ENCODE measurements at regions not wholly inside any gene's neighbourhood (a gene's known extent, or its start where the extent isn't known, plus 50 kb on each side); places are given as distances from the start of the nearest gene placed in this dataset.

- Mint-ChIP-seq H3K4me3 (no peak overlapping the region), H3K27ac (no peak overlapping the region), H3K4me1 (no peaks in the 10 kb centered on the region), H3K36me3 (no peaks in the 10 kb centered on the region), H3K9me3 (peaks cover 0 to 8% (median 0%) of the 10 kb centered on the region in 7 donors), H3K27me3 (ENCODE audit: low read depth in 3 of 3) (no peaks in the 10 kb centered on the region)
- intact Hi-C loops (cut with micrococcal nuclease) = no loop called here
- no peaks in the 10 kb centered on the region for H3K36me3 ChIP-seq (replicated peaks in 1 of 2; ENCODE audit: control insufficient read depth in 1 of 2, insufficient read depth in 2 of 2, low read length in 2 of 2)
- no peaks in the 10 kb centered on the region for H3K27me3 ChIP-seq (ENCODE audit: control insufficient read depth in 2 of 2, insufficient read depth in 2 of 2, low read length in 2 of 2)
- H3K27ac ChIP-seq (ENCODE audit: low read depth in 1 of 2, low read length in 2 of 2) = no peak overlapping the region
- DNase-seq = no peak
- no peak overlapping the region for H2AFZ ChIP-seq (ENCODE audit: insufficient read depth, low read depth, low read length, poor library complexity, severe bottlenecking)
- H4K20me1 ChIP-seq (ENCODE audit: insufficient read depth, low read length) = no peaks in the 10 kb centered on the region
- TF ChIP-seq CTCF (IDR thresholded peaks at IDR 0.05) = no peak
- no peak overlapping the region for H3K9ac ChIP-seq (ENCODE audit: insufficient read depth, low read length, poor library complexity, severe bottlenecking)
- no peak overlapping the region for H3K4me3 ChIP-seq (replicated peaks in 1 of 3; ENCODE audit: low read depth in 2 of 3, low read length in 3 of 3)
- H3K9me3 ChIP-seq (replicated peaks in 1 of 2; ENCODE audit: control insufficient read depth in 1 of 2, insufficient read depth in 1 of 2, low read length in 2 of 2) = no peaks in the 10 kb centered on the region
- H3K79me2 ChIP-seq (ENCODE audit: insufficient read depth, low read length) = no peaks in the 10 kb centered on the region
- no peaks in the 10 kb centered on the region for H3K4me1 ChIP-seq (ENCODE audit: control insufficient read depth in 1 of 2, insufficient read depth in 2 of 2, low read length in 2 of 2)
- no CpG with 5 or more reads among the region's 5 CpGs for WGBS (ENCODE audit: insufficient coverage)
- H3K4me2 ChIP-seq (replicated peaks; ENCODE audit: extremely low read depth, low read length, poor library complexity, severe bottlenecking) = no peak overlapping the region
Measured at GRCh38 chr10:53536322-53536721, 763.7 kb upstream of the MBL2 start.

GRCh38 chr10:53534428-53534827 lies 761.8 kb upstream of the MBL2 start:
- Mint-ChIP-seq H3K27me3 (ENCODE audit: low read depth in 3 of 3) (no peaks in the 10 kb centered on the region), H3K9me3 (peaks cover 0 to 8% (median 0%) of the 10 kb centered on the region in 7 donors), H3K27ac (no peak overlapping the region), H3K36me3 (no peaks in the 10 kb centered on the region), H3K4me3 (no peak overlapping the region), H3K4me1 (no peaks in the 10 kb centered on the region)
- Histone ChIP-seq H3K79me2 (ENCODE audit: insufficient read depth, low read length) (no peaks in the 10 kb centered on the region), H3K36me3 (replicated peaks in 1 of 2; ENCODE audit: control insufficient read depth in 1 of 2, insufficient read depth in 2 of 2, low read length in 2 of 2) (no peaks in the 10 kb centered on the region), H3K4me1 (ENCODE audit: control insufficient read depth in 1 of 2, insufficient read depth in 2 of 2, low read length in 2 of 2) (no peaks in the 10 kb centered on the region), H3K27me3 (ENCODE audit: control insufficient read depth in 2 of 2, insufficient read depth in 2 of 2, low read length in 2 of 2) (no peaks in the 10 kb centered on the region), H4K20me1 (ENCODE audit: insufficient read depth, low read length) (no peaks in the 10 kb centered on the region), H3K4me3 (replicated peaks in 1 of 3; ENCODE audit: low read depth in 2 of 3, low read length in 3 of 3) (no peak overlapping the region), H2AFZ (ENCODE audit: insufficient read depth, low read depth, low read length, poor library complexity, severe bottlenecking) (no peak overlapping the region), H3K9ac (ENCODE audit: insufficient read depth, low read length, poor library complexity, severe bottlenecking) (no peak overlapping the region), H3K4me2 (replicated peaks; ENCODE audit: extremely low read depth, low read length, poor library complexity, severe bottlenecking) (no peak overlapping the region), H3K9me3 (replicated peaks in 1 of 2; ENCODE audit: control insufficient read depth in 1 of 2, insufficient read depth in 1 of 2, low read length in 2 of 2) (no peaks in the 10 kb centered on the region), H3K27ac (ENCODE audit: low read depth in 1 of 2, low read length in 2 of 2) (no peak overlapping the region)
- DNase-seq = no peak
- no peak for TF ChIP-seq CTCF (IDR thresholded peaks at IDR 0.05)
- intact Hi-C loops (cut with micrococcal nuclease) = no loop called here
